ENCODE measurements at regions not wholly inside any gene's neighbourhood (a gene's known extent, or its start where the extent isn't known, plus 50 kb on each side); places are given as distances from the start of the nearest gene placed in this dataset.
"Not testable (repeated sequence)": the region's sequence is repeated elsewhere in the genome, so short reads cannot be mapped to it uniquely, and the experiment has no call there.

DNA sequence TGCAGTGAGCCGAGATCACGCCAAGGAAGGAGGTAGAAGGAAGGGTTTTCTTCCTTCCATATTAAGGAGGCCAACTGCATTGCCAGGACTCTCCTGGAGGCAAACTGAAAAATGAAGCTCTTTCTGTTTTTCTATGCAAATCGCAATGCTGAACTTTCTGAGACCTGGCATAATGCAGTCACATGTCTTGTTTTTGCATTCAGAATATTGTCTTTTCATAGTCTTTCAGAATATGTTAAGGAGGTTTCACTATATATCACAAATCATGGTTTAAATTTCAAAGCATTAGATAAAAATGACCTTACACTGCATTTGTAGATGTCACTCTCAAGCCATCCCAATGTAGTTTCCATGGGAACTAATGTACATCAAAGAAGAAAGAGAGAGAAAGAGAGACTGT, 556.5 kb downstream of the TTLL7 start:
- not testable (repeated sequence) for H3K27me3 ChIP-seq (ENCODE audit: control insufficient read depth in 1 of 2, insufficient read depth in 2 of 2, low read length in 2 of 2); H3K4me1 ChIP-seq (ENCODE audit: insufficient read depth, low read length); H3K9me3 ChIP-seq (ENCODE audit: low read length); H3K36me3 ChIP-seq (ENCODE audit: insufficient read depth, low read length); H3K4me3 ChIP-seq (ENCODE audit: low read depth in 1 of 2, low read length in 2 of 2); H3K9ac ChIP-seq (ENCODE audit: low read length); H3K27ac ChIP-seq (ENCODE audit: low read depth, low read length)

GRCh38 chr1:83440586-83440985, 558.3 kb downstream of the TTLL7 start:
- H3K4me1 ChIP-seq (ENCODE audit: insufficient read depth, low read length); H3K9me3 ChIP-seq (ENCODE audit: low read length); H3K27me3 ChIP-seq (ENCODE audit: control insufficient read depth in 1 of 2, insufficient read depth in 2 of 2, low read length in 2 of 2); H3K36me3 ChIP-seq (ENCODE audit: insufficient read depth, low read length); H3K27ac ChIP-seq (ENCODE audit: low read depth, low read length); H3K9ac ChIP-seq (ENCODE audit: low read length); H3K4me3 ChIP-seq (ENCODE audit: low read depth in 1 of 2, low read length in 2 of 2): not testable (repeated sequence)

GRCh38 chr1:83440021-83440420, 558.9 kb downstream of the TTLL7 start:
- H3K4me1 ChIP-seq (ENCODE audit: insufficient read depth, low read length); H3K4me3 ChIP-seq (ENCODE audit: low read depth in 1 of 2, low read length in 2 of 2): not testable (repeated sequence)

GRCh38 chr1:83438316-83438715, 560.6 kb downstream of the TTLL7 start:
- not testable (repeated sequence) for H3K36me3 ChIP-seq (ENCODE audit: insufficient read depth, low read length); H3K9me3 ChIP-seq (ENCODE audit: low read length); H3K4me3 ChIP-seq (ENCODE audit: low read depth in 1 of 2, low read length in 2 of 2); H3K27me3 ChIP-seq (ENCODE audit: control insufficient read depth in 1 of 2, insufficient read depth in 2 of 2, low read length in 2 of 2); H3K27ac ChIP-seq (ENCODE audit: low read depth, low read length); H3K9ac ChIP-seq (ENCODE audit: low read length); H3K4me1 ChIP-seq (ENCODE audit: insufficient read depth, low read length)

More at GRCh38 chr1:83440021-83440420, 558.9 kb downstream of the TTLL7 start:
- not testable (repeated sequence) for H3K27ac ChIP-seq (ENCODE audit: low read depth, low read length); H3K27me3 ChIP-seq (ENCODE audit: control insufficient read depth in 1 of 2, insufficient read depth in 2 of 2, low read length in 2 of 2); H3K9me3 ChIP-seq (ENCODE audit: low read length); H3K36me3 ChIP-seq (ENCODE audit: insufficient read depth, low read length); H3K9ac ChIP-seq (ENCODE audit: low read length)

DNA sequence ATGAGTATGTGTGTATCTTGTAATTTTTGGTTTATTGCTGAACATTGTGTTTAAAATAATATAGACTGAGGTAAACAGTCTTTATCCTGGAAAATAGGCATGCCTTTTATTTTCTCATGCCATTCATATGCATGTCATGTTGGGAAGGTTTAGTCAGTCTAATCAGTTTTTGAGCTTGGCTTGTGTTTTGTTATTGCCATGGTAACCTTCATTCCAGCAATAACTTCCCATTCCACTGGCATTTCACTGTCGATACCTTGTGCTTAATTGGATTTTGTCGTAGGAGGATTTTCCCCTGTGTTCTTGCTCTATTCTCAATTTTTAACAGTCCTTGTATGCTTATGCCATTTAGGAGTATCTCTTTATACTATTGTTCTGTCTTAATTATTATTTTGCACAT, 563.6 kb downstream of the TTLL7 start:
- not testable (repeated sequence) for H3K27ac ChIP-seq (ENCODE audit: low read depth, low read length); H3K9me3 ChIP-seq (ENCODE audit: low read length)

GRCh38 chr1:83427566-83427965, 571.4 kb downstream of the TTLL7 start:
- not testable (repeated sequence) for H3K9ac ChIP-seq (ENCODE audit: low read length); H3K4me3 ChIP-seq (ENCODE audit: low read depth in 1 of 2, low read length in 2 of 2); H3K27me3 ChIP-seq (ENCODE audit: control insufficient read depth in 1 of 2, insufficient read depth in 2 of 2, low read length in 2 of 2); H3K36me3 ChIP-seq (ENCODE audit: insufficient read depth, low read length); H3K27ac ChIP-seq (ENCODE audit: low read depth, low read length); H3K9me3 ChIP-seq (ENCODE audit: low read length); H3K4me1 ChIP-seq (ENCODE audit: insufficient read depth, low read length)

More for the DNA sequence above, 563.6 kb downstream of the TTLL7 start:
- H3K4me1 ChIP-seq (ENCODE audit: insufficient read depth, low read length); H3K27me3 ChIP-seq (ENCODE audit: control insufficient read depth in 1 of 2, insufficient read depth in 2 of 2, low read length in 2 of 2); H3K9ac ChIP-seq (ENCODE audit: low read length); H3K36me3 ChIP-seq (ENCODE audit: insufficient read depth, low read length); H3K4me3 ChIP-seq (ENCODE audit: low read depth in 1 of 2, low read length in 2 of 2): not testable (repeated sequence)

GRCh38 chr1:83423382-83423781, 575.5 kb downstream of the TTLL7 start:
- H3K27me3 ChIP-seq (ENCODE audit: control insufficient read depth in 1 of 2, insufficient read depth in 2 of 2, low read length in 2 of 2); H3K9me3 ChIP-seq (ENCODE audit: low read length); H3K4me1 ChIP-seq (ENCODE audit: insufficient read depth, low read length); H3K9ac ChIP-seq (ENCODE audit: low read length); H3K27ac ChIP-seq (ENCODE audit: low read depth, low read length); H3K36me3 ChIP-seq (ENCODE audit: insufficient read depth, low read length); H3K4me3 ChIP-seq (ENCODE audit: low read depth in 1 of 2, low read length in 2 of 2): not testable (repeated sequence)

DNA sequence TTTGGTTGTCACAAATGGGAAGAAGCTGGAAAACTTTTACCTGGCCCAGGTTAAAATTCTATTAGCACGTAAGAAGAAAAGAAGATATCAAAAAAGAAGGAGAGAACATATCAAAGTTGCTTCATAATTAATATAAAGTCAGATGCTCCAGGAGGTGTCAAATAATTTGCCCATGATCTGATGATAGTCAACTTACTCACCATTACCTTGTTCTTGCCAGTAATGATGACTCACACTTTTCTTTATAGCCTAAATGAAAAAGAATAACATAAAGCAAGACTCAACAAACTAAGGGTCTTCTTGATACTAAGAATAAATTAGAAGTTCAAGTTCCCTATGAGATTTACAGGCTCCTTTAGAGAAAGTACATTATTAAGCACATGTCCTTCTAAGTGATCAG, 580.4 kb downstream of the TTLL7 start:
- Histone ChIP-seq H3K9ac (ENCODE audit: low read length) (no peak overlapping the region), H3K36me3 (ENCODE audit: insufficient read depth, low read length) (no peaks in the 10 kb centered on the region), H3K4me1 (ENCODE audit: insufficient read depth, low read length) (no peaks in the 10 kb centered on the region), H3K27ac (ENCODE audit: low read depth, low read length) (no peak overlapping the region), H3K27me3 (ENCODE audit: control insufficient read depth in 1 of 2, insufficient read depth in 2 of 2, low read length in 2 of 2) (no peaks in the 10 kb centered on the region), H3K9me3 (ENCODE audit: low read length) (no peaks in the 10 kb centered on the region), H3K4me3 (ENCODE audit: low read depth in 1 of 2, low read length in 2 of 2) (no peak overlapping the region)

DNA sequence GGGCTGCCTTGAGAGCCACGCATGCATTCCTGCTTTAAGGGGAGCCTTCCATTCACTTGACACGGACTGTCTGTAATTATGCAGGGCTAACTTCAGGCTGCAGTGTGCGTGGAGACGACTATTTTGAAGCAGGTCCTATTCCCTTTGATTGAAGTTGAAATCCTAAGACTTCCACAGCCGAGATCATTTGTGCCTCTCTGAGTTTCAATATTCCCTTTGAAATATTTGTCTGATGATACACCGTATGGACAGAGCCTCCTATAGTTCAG, 585.2 kb downstream of the TTLL7 start:
- not testable (repeated sequence) for H3K27me3 ChIP-seq (ENCODE audit: control insufficient read depth in 1 of 2, insufficient read depth in 2 of 2, low read length in 2 of 2); H3K4me1 ChIP-seq (ENCODE audit: insufficient read depth, low read length); H3K9me3 ChIP-seq (ENCODE audit: low read length); H3K36me3 ChIP-seq (ENCODE audit: insufficient read depth, low read length); H3K4me3 ChIP-seq (ENCODE audit: low read depth in 1 of 2, low read length in 2 of 2); H3K9ac ChIP-seq (ENCODE audit: low read length); H3K27ac ChIP-seq (ENCODE audit: low read depth, low read length)

DNA sequence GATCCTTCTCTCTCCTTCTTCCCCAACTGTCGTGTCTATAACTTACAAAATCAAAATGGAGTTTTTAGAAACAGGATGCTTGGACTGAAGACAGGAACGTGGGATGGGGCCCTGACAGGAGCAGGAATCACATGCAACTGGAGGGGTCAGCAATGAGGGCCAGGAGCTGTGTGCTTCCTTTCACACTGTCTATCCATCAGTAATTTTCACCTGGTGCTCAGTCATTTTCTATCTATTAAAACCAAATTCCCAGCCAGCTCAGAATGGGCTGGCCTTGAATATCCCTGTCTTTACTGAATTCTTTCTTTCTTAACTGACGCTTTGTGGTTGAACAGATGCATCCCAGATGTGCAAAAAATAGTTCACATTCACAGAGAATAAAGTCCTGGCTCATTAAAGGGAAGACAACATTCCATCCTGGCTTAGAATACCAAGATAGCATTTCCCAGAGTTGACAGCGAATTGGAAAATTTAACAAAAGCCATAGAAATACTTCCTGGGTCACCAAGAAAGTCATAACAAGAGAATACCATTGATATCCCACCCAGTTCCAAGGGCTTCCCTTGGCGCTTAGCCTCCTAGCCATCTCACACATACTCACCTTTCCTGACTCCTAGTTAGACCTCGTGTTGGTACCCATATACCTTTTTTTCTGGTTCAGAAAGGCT, 588.1 kb downstream of the TTLL7 start:
- not testable (repeated sequence) for H3K27me3 ChIP-seq (ENCODE audit: control insufficient read depth in 1 of 2, insufficient read depth in 2 of 2, low read length in 2 of 2); H3K27ac ChIP-seq (ENCODE audit: low read depth, low read length); H3K9me3 ChIP-seq (ENCODE audit: low read length); H3K4me1 ChIP-seq (ENCODE audit: insufficient read depth, low read length); H3K36me3 ChIP-seq (ENCODE audit: insufficient read depth, low read length); H3K4me3 ChIP-seq (ENCODE audit: low read depth in 1 of 2, low read length in 2 of 2); H3K9ac ChIP-seq (ENCODE audit: low read length)

DNA sequence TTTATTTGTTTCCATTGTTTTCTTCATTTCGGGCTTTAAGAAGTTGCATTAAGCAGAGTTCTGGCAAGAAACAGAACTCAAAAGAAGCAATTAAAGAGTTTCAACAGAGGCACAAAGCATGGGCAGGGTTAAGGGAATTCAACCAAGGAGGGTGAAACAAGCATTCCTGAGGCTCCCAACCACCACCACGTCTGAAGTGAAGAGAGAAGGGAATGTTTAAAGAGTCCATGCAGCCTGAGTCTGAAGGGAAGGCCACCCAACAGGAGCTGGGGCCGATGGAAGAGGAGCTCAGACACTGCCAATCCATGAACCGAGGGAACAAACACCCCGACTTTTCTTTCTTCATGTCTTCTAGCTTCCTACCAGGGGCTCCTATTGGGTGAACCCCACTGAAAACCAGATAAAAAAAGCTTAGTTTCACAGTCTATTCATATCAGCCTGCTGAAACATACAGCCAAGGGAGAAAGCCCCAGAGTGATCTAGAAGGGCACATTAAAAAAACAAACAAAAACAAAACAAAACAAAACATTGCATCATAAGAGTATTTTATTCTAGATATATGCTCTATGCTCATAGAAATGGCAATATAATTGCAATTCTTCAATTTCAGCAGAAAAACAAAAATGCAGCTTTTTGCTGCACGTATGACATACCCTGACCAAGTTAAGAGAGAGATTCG, 592.1 kb downstream of the TTLL7 start:
- not testable (repeated sequence) for H3K27ac ChIP-seq (ENCODE audit: low read depth, low read length); H3K4me1 ChIP-seq (ENCODE audit: insufficient read depth, low read length); H3K4me3 ChIP-seq (ENCODE audit: low read depth in 1 of 2, low read length in 2 of 2); H3K9me3 ChIP-seq (ENCODE audit: low read length); H3K9ac ChIP-seq (ENCODE audit: low read length); H3K36me3 ChIP-seq (ENCODE audit: insufficient read depth, low read length); H3K27me3 ChIP-seq (ENCODE audit: control insufficient read depth in 1 of 2, insufficient read depth in 2 of 2, low read length in 2 of 2)

DNA sequence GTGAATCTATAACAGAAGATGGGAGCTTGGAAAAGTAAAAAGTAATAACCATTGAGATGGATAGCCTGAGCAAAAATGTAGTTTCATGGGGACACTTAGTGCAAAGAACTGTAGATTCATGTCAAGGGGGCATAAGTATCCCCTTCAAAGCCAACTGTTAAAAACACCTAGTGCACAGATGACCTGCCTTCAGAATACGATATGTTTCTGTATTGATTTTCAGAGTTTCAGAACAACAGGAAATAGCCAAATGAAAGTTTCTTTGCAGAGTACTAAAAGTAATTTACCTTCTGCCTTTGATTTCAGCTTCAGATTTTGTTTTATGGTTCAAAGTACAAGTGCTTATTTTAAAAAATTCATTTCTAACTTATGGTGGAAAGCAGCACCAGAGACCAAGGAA, 593.1 kb downstream of the TTLL7 start:
- not testable (repeated sequence) for H3K27ac ChIP-seq (ENCODE audit: low read depth, low read length); H3K27me3 ChIP-seq (ENCODE audit: control insufficient read depth in 1 of 2, insufficient read depth in 2 of 2, low read length in 2 of 2); H3K4me1 ChIP-seq (ENCODE audit: insufficient read depth, low read length); H3K9me3 ChIP-seq (ENCODE audit: low read length); H3K4me3 ChIP-seq (ENCODE audit: low read depth in 1 of 2, low read length in 2 of 2); H3K9ac ChIP-seq (ENCODE audit: low read length); H3K36me3 ChIP-seq (ENCODE audit: insufficient read depth, low read length)

Measured in muscle layer of colon (tissue), 2 donors.